Ishikawa (cell line): ENCODE measurements at regions not wholly inside any gene's neighbourhood (a gene's known extent, or its start where the extent isn't known, plus 50 kb on each side); places are given as distances from the start of the nearest gene placed in this dataset.

Experiments used
- CEBPB ChIP-seq: IDR thresholded peaks from 2 replicates; pipeline ENCODE4 v1.6.1; 2012
- CREB1 ChIP-seq: IDR thresholded peaks from 2 replicates; pipeline ENCODE4 v1.6.1; 2012; ENCODE audit warnings: low read depth
- EGR1 ChIP-seq: IDR thresholded peaks from 2 replicates; pipeline ENCODE4 v1.6.1; 2012
- EP300 ChIP-seq: IDR thresholded peaks from 2 replicates; pipeline ENCODE4 v1.6.1; 2012; ENCODE audit warnings: borderline replicate concordance
- FOXM1 ChIP-seq: IDR thresholded peaks from 2 replicates; pipeline ENCODE4 v1.6.1; 2012; ENCODE audit warnings: low read depth, borderline replicate concordance
- NFIC ChIP-seq: IDR thresholded peaks from 2 replicates; pipeline ENCODE4 v1.6.1; 2012
- RAD21 ChIP-seq: IDR thresholded peaks from 2 replicates; pipeline ENCODE4 v1.6.1; 2012; ENCODE audit warnings: low read depth
- TAF1 ChIP-seq: IDR thresholded peaks from 2 replicates; pipeline ENCODE4 v1.6.1; 2012; ENCODE audit warnings: low read depth, mild to moderate bottlenecking
- TCF12 ChIP-seq: IDR thresholded peaks from 2 replicates; pipeline ENCODE4 v1.6.1; 2012; ENCODE audit warnings: low read depth
- TEAD4 ChIP-seq: IDR thresholded peaks from 2 replicates; pipeline ENCODE4 v1.6.1; 2012
- YY1 ChIP-seq: IDR thresholded peaks from 2 replicates; pipeline ENCODE4 v1.6.1; 2012; ENCODE audit warnings: low read depth
- ZBTB7A ChIP-seq: IDR thresholded peaks from 2 replicates; pipeline ENCODE4 v1.6.1; 2012; ENCODE audit warnings: low read depth
- TF ChIP-seq, protein P1 (sequence below): IDR thresholded peaks from 2 replicates; pipeline ENCODE4 v1.6.1; 2012
- TF ChIP-seq, protein P2 (sequence below): IDR thresholded peaks from 2 replicates; pipeline ENCODE4 v1.6.1; 2012; ENCODE audit warnings: low read depth, mild to moderate bottlenecking
- TF ChIP-seq, protein P3 (sequence below): IDR thresholded peaks from 2 replicates; pipeline ENCODE4 v1.6.1; 2012

DNA sequence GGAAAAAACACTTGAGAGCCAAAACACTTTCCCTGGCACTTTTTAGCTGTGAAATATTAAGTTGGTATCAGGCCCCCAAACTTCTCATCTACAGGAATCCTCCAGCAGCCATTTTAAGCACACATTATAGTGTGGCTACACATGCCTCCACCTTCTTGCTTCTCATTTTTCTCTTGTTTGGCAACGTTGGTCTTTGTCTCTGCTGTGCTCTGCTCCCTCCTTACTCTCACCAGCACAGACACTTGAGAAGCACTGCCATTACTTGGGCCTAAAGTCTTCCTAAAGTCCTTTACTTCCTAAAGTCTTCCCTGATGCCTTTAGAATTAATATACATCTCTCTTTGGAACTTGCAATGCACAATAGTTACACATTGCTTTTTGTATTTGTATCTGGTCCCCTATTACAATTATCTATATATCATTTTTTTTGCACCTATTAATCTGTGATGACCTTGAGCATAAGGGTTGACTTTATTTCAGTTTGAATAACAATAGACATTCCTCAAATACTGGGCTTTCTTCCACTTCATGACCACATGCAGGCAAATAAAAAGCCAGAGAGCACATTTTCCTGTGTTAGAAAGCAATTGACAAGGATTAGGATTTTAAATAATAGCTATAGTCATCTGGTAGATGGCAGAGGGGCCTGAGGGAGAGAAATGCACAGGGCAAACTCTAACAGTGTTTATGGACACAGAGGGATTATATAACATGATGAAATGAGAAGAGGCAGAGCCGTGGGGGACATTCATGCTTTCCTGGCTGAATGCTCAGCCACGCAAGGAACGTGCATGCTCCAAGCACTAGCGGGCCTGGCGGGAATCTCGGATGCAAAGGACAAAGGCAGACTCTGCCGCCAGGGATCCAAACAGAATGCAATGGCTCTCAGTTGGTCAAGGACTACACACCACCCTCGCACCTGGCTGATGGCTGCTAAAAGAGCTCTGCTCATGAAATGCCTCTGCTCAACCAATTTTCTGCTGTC lies 99.3 kb downstream of the CDC14C start:
- TF ChIP-seq CEBPB (no peak), RAD21 (no peak), EGR1 (no peak), YY1 (no peak), EP300 (no peak), TAF1 (no peak), FOXM1 (no peak), TCF12 (no peak), TEAD4 (no peak)
- TF ChIP-seq, protein P1, sequence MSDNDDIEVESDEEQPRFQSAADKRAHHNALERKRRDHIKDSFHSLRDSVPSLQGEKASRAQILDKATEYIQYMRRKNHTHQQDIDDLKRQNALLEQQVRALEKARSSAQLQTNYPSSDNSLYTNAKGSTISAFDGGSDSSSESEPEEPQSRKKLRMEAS = no peak

GRCh38 chr7:49030221-49030620 lies 105.9 kb downstream of the CDC14C start:
- TF ChIP-seq NFIC (no peak), CEBPB (no peak), YY1 (no peak), TCF12 (no peak), FOXM1 (no peak), EP300 (no peak), ZBTB7A (no peak), TEAD4 (no peak)
- TF ChIP-seq, protein P2, sequence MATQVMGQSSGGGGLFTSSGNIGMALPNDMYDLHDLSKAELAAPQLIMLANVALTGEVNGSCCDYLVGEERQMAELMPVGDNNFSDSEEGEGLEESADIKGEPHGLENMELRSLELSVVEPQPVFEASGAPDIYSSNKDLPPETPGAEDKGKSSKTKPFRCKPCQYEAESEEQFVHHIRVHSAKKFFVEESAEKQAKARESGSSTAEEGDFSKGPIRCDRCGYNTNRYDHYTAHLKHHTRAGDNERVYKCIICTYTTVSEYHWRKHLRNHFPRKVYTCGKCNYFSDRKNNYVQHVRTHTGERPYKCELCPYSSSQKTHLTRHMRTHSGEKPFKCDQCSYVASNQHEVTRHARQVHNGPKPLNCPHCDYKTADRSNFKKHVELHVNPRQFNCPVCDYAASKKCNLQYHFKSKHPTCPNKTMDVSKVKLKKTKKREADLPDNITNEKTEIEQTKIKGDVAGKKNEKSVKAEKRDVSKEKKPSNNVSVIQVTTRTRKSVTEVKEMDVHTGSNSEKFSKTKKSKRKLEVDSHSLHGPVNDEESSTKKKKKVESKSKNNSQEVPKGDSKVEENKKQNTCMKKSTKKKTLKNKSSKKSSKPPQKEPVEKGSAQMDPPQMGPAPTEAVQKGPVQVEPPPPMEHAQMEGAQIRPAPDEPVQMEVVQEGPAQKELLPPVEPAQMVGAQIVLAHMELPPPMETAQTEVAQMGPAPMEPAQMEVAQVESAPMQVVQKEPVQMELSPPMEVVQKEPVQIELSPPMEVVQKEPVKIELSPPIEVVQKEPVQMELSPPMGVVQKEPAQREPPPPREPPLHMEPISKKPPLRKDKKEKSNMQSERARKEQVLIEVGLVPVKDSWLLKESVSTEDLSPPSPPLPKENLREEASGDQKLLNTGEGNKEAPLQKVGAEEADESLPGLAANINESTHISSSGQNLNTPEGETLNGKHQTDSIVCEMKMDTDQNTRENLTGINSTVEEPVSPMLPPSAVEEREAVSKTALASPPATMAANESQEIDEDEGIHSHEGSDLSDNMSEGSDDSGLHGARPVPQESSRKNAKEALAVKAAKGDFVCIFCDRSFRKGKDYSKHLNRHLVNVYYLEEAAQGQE = no peak
- TF ChIP-seq, protein P3, sequence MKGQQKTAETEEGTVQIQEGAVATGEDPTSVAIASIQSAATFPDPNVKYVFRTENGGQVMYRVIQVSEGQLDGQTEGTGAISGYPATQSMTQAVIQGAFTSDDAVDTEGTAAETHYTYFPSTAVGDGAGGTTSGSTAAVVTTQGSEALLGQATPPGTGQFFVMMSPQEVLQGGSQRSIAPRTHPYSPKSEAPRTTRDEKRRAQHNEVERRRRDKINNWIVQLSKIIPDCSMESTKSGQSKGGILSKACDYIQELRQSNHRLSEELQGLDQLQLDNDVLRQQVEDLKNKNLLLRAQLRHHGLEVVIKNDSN = no peak

DNA sequence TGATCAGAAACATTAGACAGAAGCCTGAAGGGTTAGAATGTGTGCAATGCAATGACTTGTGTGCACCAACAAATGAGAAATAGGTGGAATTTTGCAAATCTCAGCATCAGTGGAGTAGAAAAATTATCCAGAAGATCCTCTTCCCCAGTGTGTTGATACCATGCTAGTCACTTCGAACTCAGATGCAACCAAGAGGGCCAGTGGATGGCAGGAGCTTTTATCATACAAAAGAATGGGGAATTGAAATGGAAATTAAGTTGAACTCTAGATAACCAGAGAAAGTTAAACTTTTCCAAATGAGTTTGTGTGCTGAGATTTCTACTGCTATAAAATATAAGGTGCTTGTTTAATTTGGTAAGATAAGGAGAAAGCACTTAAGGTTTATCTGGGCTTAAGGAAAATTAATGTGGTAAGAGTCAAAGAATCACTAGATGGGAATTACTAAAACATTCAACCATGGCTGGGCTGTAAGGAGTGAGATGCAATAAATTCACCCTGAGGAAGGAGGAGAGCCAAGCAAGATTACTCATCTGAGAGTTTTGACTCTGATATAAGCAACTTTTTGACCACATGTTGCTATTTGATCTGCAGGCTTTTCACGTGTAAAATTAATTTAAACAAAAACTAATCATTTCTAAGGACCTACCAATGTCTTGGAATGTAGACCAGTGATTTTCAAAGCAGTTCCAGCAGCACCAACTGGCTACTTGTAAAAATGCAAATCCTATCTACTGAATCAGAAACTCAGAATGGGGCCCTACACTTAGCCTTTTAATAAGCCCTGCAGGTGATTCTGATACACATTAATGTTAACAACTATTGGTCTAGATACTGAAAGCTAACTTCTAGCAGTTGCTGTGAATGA lies 113.2 kb downstream of the CDC14C start:
- TF ChIP-seq, protein P3 = no peak
- TF ChIP-seq, protein P1 = no peak
- TF ChIP-seq EP300 = no peak
- TF ChIP-seq ZBTB7A = no peak
- no peak for TF ChIP-seq FOXM1
- TF ChIP-seq, protein P2 = no peak
- TF ChIP-seq CEBPB = no peak
- no peak for TF ChIP-seq TEAD4
- TF ChIP-seq TCF12 = no peak
- no peak for TF ChIP-seq NFIC
- no peak for TF ChIP-seq EGR1

- no peak for TF ChIP-seq EGR1
- no peak for TF ChIP-seq TCF12
- TF ChIP-seq, protein P2 = no peak
- no peak for TF ChIP-seq YY1
- no peak for TF ChIP-seq FOXM1
- no peak for TF ChIP-seq EP300
- TF ChIP-seq TAF1 = no peak
- no peak for TF ChIP-seq RAD21
- TF ChIP-seq, protein P1 = no peak
- TF ChIP-seq CREB1 = no peak
- no peak for TF ChIP-seq CEBPB
- TF ChIP-seq, protein P3 = no peak
- no peak for TF ChIP-seq TEAD4
- TF ChIP-seq NFIC = no peak
- TF ChIP-seq ZBTB7A = no peak
Observed at GRCh38 chr7:49038821-49039358, 114.5 kb downstream of the CDC14C start.
